Heart right ventricle (tissue), 16 donors: ENCODE measurements at regions not wholly inside any gene's neighbourhood (a gene's known extent, or its start where the extent isn't known, plus 50 kb on each side); places are given as distances from the start of the nearest gene placed in this dataset.

Experiments used
- ATAC-seq, 8 donors: fragments of 200-7000 bp; cut with Tn5 transposase; one replicate each; pipeline ENCODE4 v1.9.1; 2020; ENCODE audit warnings: mild to moderate bottlenecking in 8 of 8, moderate library complexity in 8 of 8, moderate number of reproducible peaks in 1 of 8
- DNase-seq, 2 donors: peaks; one replicate each; pipeline ENCODE4 v3.0.0-alpha.2; 2020
- H3K27ac ChIP-seq, 10 donors: fragments of 200-600 bp; sonication (generic) in 2 of 10; one replicate each; pipeline versions ENCODE4 v1.5.0 to v1.8.0; 2020 to 2022; ENCODE audit warnings: mild to moderate bottlenecking in 3 of 10
- H3K27me3 ChIP-seq, 7 donors: fragments of 200-600 bp; one replicate each; pipeline ENCODE4 v1.8.0; 2021 to 2022; ENCODE audit warnings: mild to moderate bottlenecking in 2 of 7
- H3K36me3 ChIP-seq, 9 donors: fragments of 200-600 bp; sonication (generic) in 1 of 9; one replicate each; pipeline versions ENCODE4 v1.5.0 to v1.8.0; 2020 to 2022; ENCODE audit warnings: mild to moderate bottlenecking in 2 of 9
- H3K4me1 ChIP-seq, 9 donors: fragments of 200-600 bp; sonication (generic) in 1 of 9; one replicate each; pipeline versions ENCODE4 v1.5.0 to v1.8.0; 2020 to 2022; ENCODE audit warnings: mild to moderate bottlenecking in 4 of 9
- H3K4me3 ChIP-seq, 10 donors: fragments of 200-600 bp; sonication (generic) in 2 of 10; one replicate each; pipeline versions ENCODE4 v1.5.0 to v1.8.0; 2020 to 2022; ENCODE audit warnings: mild to moderate bottlenecking in 7 of 10, moderate library complexity in 2 of 10
- H3K9me3 ChIP-seq, 11 donors: fragments of 200-600 bp in 10 of 11; sonication (generic) in 2 of 11; one replicate each; pipeline versions ENCODE4 v1.5.0 to v1.8.0; 2013 to 2022; ENCODE audit warnings: mild to moderate bottlenecking in 2 of 11, control low read depth in 1 of 11, moderate library complexity in 1 of 11
- CTCF ChIP-seq, 9 donors: fragments of 200-600 bp; sonication (generic) in 2 of 9; IDR thresholded peaks; one replicate each; pipeline versions ENCODE4 v1.5.0 to v1.8.0; 2021 to 2022; ENCODE audit warnings: antibody characterized with exemption in 9 of 9, mild to moderate bottlenecking in 5 of 9, moderate library complexity in 1 of 9
- WGBS, 2 donors: extraction: QIAGEN DNeasy Blood & Tissue Kit; methylation state at CpG; one replicate each; pipeline ENCODE4 v1.1.7; 2013; ENCODE audit warnings: inconsistent platforms in 1 of 2; 5-methylcytosine and 5-hydroxymethylcytosine counted together
- intact Hi-C, 10 donors: fragments of 100-400 bp; cut with DNase I; formaldehyde crosslinking; loops; one replicate each; pipeline versions ENCODE4 v1.11.1 to v1.14.2; 2022
- donor health status: Arrhythmogenic right ventricular cardiomyopathy.
- donor health status: ischemic (EF 13 %, LVEDD 7.1; RV severe dilation, severe dysfunction).
- donor health status: healthy with polysubstance abuse.
- donor health status: DM: no; HTN: yes; CAD: no.
- donor health status: DM: no; HTN: no; CAD: no.
- donor health status: ischemic (EF 25% LVEDD 6.9; RV normal size, moderate dysfunction).
- donor health status: ischemic (EF 25% LVEDD 5.7; RV mildly dilated, moderate dysfunction).
- donor health status: healthy.
- donor health status: DM: yes; HTN: yes; CAD: no.
- donor health status: Ischemic cardiomyopathy.
- donor health status: ischemic (EF 35%, LVEDD 5.7; RV mildly dilated, moderate dysfunction).
- donor health status: nonischemic (EF 11% LVEDD 7.7; RV severe dilation, severe dysfunction).
- donor health status: DM: yes; HTN: yes; CAD: no.
- donor health status: PGD.
- donor health status: ischemic (EF 29% LVEDD 5.4; RV normal size, mild dysfunction).
- donor health status: nonischemic (EF 23%, LVEDD 6.1; RV moderate dilation, normal function).

DNA sequence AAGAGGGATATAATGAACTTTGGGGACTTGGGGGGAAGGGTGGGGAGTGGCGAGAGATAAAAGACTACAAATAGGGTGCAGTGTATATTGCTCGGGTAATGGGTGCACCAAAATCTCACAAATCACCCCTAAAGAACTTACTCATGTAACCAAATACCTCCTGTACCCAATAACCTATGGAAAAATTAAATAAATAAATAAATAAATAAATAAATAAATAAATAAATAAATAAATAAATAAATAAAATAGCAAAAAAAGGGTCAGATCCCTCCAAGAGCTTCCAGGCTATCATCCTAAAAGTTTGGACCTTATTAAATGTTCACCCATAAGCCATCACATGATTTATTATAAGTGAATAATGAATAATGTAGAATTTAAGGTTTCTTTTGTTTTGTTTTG is 636.1 kb upstream of the C16orf82 start:
- ATAC-seq = no peak
- Histone ChIP-seq H3K27me3 (no peaks in the 10 kb centered on the region), H3K36me3 (no peaks in the 10 kb centered on the region), H3K27ac (no peak overlapping the region), H3K9me3 (peaks cover 0 to 17% (median 0%) of the 10 kb centered on the region in 11 donors), H3K4me3 (no peak overlapping the region), H3K4me1 (no peaks in the 10 kb centered on the region)
- intact Hi-C loops = no loop called here
- TF ChIP-seq CTCF (IDR thresholded peaks at IDR 0.05) = no peak
- DNase-seq = no peak
- WGBS, 2 donors = 81 to 86% methylated on average over 2 of the region's 2 CpGs

DNA sequence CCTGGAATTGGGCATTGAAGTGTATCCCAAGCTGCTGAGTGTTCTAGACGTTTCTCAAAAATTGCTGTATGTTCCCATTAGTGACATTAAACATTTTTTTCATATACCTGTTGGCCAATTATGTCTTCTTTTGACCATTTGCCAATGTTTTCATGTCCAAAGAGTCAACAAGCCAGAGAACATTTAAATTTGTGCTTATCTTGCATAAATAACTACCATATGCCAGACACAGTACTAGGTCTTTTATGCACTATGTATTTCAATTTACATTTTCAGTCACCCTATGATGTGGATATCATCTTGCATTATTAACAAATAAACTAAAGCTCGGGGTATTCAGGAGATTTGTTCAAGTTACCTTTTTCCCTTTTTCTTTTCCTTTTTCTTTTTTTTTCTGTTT is 632.9 kb upstream of the C16orf82 start:
- H3K27me3 ChIP-seq = no peaks in the 10 kb centered on the region
- H3K4me3 ChIP-seq = no peak overlapping the region
- H3K36me3 ChIP-seq = no peaks in the 10 kb centered on the region
- 58 to 62% methylated on average over 2 of the region's 2 CpGs for WGBS, 2 donors
- H3K9me3 ChIP-seq = peaks cover 0 to 29% (median 8%) of the 10 kb centered on the region in 11 donors
- intact Hi-C loops = no loop called here
- H3K4me1 ChIP-seq = no peaks in the 10 kb centered on the region
- H3K27ac ChIP-seq = no peak overlapping the region
- ATAC-seq (no peak), DNase-seq (no peak)
- no peak for TF ChIP-seq CTCF (IDR thresholded peaks at IDR 0.05)

DNA sequence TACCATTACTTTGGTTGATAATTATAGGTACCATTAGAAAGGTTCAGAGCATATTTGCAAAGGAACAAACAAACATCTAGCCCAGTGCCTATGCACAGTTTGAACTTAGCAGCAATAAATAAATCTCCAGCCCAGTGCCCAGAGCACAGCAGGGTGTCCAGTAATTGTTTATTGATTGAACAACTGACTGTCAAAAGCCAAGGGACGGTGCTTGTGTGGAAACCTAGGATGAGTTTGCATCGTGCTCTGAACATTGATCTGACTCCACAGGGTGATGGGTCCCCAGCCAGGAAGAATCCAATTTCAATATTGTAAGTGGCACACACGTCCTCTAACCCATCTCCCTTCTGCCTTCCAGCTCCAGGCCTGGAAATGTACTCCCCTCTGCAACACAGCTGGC is 625.5 kb upstream of the C16orf82 start:
- Histone ChIP-seq H3K4me1 (no peaks in the 10 kb centered on the region), H3K4me3 (no peak overlapping the region), H3K9me3 (peaks cover 0 to 13% (median 8%) of the 10 kb centered on the region in 11 donors), H3K27ac (no peak overlapping the region), H3K36me3 (no peaks in the 10 kb centered on the region), H3K27me3 (no peaks in the 10 kb centered on the region)
- no peak for TF ChIP-seq CTCF (IDR thresholded peaks at IDR 0.05)
- DNase-seq = no peak
- ATAC-seq = peak in 1 of 8 donors; percentile 27
- 64 to 66% methylated on average over 3 of the region's 3 CpGs for WGBS, 2 donors
- intact Hi-C loops = no loop called here

DNA sequence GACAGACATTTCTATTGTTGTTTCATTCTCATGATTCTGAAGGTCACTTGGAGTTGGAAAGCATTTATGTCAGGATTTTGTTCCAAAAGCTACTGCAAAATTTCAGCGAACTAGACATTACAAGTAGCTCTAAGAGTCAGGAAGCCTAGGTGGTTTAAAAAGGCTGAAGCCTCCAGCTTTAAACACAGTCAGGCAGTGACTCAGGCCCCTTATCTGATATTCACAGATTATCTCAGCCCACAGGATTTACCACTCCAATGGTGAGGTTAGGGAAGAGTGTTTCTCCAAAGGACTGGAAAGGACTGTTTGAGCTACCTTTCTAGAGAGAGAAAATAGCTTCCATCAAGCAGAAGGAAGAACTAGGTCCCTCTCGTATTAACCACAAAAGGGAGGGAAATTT is 624.4 kb upstream of the C16orf82 start:
- no peak overlapping the region for H3K4me3 ChIP-seq
- no peaks in the 10 kb centered on the region for H3K4me1 ChIP-seq
- H3K27ac ChIP-seq = peak overlapping the region in 5 of 10 donors; percentile 1 to 53 (median 30)
- no peak for DNase-seq
- no peaks in the 10 kb centered on the region for H3K27me3 ChIP-seq
- WGBS, 2 donors = 66 to 76% methylated on average over 2 of the region's 2 CpGs
- intact Hi-C loops = no loop called here
- H3K36me3 ChIP-seq = no peaks in the 10 kb centered on the region
- peaks cover 0 to 9% (median 5%) of the 10 kb centered on the region in 11 donors for H3K9me3 ChIP-seq
- no peak for ATAC-seq
- no peak for TF ChIP-seq CTCF (IDR thresholded peaks at IDR 0.05)
